ENCODE measurements at regions not wholly inside any gene's neighbourhood (a gene's known extent, or its start where the extent isn't known, plus 50 kb on each side); places are given as distances from the start of the nearest gene placed in this dataset.

DNA sequence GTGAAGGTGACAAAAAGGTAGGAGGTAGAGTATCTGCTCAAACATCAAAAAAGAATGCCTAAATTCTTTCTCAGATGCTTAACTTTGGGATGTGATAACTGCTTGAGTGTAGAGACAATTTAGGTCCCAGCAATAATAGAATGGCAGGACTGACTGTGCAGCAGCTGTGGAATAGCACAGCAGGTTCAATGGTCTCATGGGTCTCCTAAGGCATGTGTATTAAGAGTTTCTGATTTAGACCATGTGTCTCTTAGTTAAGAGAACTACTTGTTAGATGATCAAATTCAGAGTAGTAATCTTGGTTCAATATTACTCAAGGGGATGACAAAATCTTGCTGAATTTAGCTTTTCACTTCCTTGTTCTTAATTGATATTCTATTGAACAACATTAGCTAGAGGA is 72.0 kb downstream of the ALX1 start:
- H3K9me3 ChIP-seq (ENCODE audit: control insufficient read depth, low read length, poor library complexity, severe bottlenecking) = no peaks in the 10 kb centered on the region
- H3K27ac Mint-ChIP-seq = no peak overlapping the region
- ATAC-seq (no peak), DNase-seq (no peak)
- H3K4me3 Mint-ChIP-seq = no peak overlapping the region
- no peaks in the 10 kb centered on the region for H3K27me3 Mint-ChIP-seq
- no peaks in the 10 kb centered on the region for H3K36me3 Mint-ChIP-seq (ENCODE audit: low read depth)
- H3K4me1 Mint-ChIP-seq = no peaks in the 10 kb centered on the region

DNA sequence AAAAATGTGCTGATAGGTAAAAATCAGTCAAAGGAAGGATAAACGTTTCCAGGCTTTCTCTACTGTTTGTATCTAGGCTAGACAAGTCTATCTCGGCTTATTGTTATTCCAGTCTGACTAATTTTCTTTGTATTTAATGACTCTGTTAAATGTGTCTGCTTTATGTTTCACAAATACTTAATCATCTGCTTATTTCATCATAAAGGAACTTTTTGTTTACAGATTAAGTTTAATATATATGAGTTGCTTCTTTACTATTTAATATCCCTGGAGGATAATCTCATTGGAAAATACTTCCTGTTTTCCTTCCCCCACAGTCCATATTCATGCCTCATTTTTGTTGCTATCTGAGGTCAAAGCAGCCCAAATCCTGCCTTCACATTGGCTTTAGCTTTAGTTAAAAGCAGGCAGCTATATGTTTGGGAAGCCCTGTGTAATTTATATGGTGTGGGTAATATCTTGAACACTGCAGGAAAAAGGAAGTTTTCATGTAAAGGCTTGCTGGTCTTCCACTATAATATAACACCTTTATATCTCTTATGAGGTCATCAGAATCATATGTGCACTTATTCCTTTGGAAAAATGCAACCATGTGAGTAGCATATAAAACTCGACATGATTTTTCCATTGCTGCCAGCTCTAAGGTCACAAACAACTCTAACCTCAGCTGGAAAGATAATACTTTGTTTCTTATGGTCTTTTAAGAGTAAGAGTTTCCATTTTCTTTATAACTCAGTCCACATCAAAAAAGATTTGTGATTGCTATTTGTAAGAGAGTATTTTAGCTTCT is 76.8 kb downstream of the ALX1 start:
- no peaks in the 10 kb centered on the region for H3K4me1 Mint-ChIP-seq
- H3K36me3 Mint-ChIP-seq (ENCODE audit: low read depth) = no peaks in the 10 kb centered on the region
- no peak overlapping the region for H3K4me3 Mint-ChIP-seq
- H3K27ac Mint-ChIP-seq = no peak overlapping the region
- DNase-seq (no peak), ATAC-seq (no peak)
- H3K27me3 Mint-ChIP-seq = no peaks in the 10 kb centered on the region
- no peaks in the 10 kb centered on the region for H3K9me3 ChIP-seq (ENCODE audit: control insufficient read depth, low read length, poor library complexity, severe bottlenecking)

DNA sequence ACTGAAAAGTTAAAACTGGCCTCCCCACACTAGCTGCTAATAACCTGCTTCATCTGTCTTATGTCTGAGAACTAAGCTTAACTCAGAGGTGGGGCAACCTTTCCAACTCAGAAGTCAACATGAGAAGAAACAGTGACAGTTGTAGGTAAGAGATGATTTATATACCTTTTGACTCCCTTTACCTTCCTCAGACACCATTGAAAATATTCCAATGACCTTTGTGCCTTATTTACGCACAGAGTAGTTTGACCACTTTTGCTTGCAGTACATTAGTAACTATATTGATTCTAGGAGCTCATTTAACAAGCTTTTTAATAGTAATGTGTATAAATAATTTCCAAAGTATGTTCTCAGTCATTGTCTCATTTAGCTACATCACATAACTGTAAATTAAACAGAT is 77.6 kb downstream of the ALX1 start:
- no peaks in the 10 kb centered on the region for H3K4me1 Mint-ChIP-seq
- no peaks in the 10 kb centered on the region for H3K9me3 ChIP-seq (ENCODE audit: control insufficient read depth, low read length, poor library complexity, severe bottlenecking)
- H3K27ac Mint-ChIP-seq = no peak overlapping the region
- no peak overlapping the region for H3K4me3 Mint-ChIP-seq
- no peaks in the 10 kb centered on the region for H3K27me3 Mint-ChIP-seq
- ATAC-seq (no peak), DNase-seq (no peak)
- no peaks in the 10 kb centered on the region for H3K36me3 Mint-ChIP-seq (ENCODE audit: low read depth)

DNA sequence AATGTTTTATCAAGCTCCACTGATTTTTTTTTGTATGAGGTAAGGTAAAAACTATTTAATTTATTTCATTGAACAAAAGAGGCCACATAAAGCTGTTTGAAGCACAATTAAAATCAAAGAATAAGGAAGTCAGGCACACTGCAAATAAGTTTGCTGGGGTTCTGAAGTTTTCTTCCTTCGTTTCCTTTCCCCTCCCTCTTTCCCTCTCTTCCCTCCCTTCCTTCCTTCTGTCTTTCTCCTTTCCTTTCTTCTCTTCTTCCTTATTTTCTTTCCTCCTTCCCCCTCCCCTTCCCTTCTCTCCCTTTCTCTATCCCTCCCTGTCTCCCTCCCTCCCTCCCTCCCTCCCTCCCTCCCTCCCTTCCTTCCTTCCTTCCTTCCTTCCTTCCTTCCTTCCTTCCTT is 78.7 kb downstream of the ALX1 start:
- no peaks in the 10 kb centered on the region for H3K9me3 ChIP-seq (ENCODE audit: control insufficient read depth, low read length, poor library complexity, severe bottlenecking)
- ATAC-seq = no peak
- Mint-ChIP-seq H3K4me1 (no peaks in the 10 kb centered on the region), H3K27ac (no peak overlapping the region), H3K27me3 (no peaks in the 10 kb centered on the region), H3K4me3 (no peak overlapping the region), H3K36me3 (ENCODE audit: low read depth) (no peaks in the 10 kb centered on the region)
- DNase-seq = no peak

DNA sequence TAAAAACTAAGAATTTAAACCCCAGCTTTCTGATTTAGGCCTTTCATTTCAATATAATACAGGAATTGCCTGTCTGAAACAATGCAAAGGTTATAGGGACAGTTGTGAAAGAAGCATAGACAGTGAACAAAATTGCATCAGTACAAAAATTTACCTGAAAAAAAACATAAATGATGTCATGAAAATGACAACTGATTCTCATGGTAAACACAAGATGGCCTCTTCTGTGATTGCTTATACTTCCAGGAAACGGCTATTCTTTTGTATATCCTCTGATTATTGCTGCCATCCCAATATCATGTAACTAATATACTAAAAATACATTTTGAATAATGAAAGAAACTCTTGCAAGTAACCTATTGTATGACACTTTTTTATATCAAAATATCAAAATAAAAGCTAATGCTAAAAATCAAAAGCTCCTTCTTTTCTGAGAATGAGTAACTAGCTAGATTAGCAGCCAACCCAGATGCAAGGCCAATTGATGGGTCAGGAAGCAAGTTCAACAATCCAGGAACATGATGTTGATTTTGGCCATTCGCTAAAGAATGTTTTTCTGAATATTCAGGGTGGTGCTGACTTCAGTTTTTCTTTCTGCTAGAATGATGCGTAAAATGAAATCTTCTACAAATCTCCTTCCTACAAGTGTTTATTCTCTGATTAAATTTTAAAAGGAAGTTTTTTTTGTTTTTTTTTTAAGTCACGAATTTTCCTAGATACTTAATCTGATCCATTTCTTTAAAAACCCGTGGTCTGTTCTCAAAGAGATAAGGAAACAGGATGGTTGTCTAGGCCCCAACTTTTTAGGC is 83.6 kb downstream of the ALX1 start:
- Mint-ChIP-seq H3K4me1 (no peaks in the 10 kb centered on the region), H3K27ac (no peak overlapping the region), H3K36me3 (ENCODE audit: low read depth) (no peaks in the 10 kb centered on the region), H3K27me3 (no peaks in the 10 kb centered on the region), H3K4me3 (no peak overlapping the region)
- no peaks in the 10 kb centered on the region for H3K9me3 ChIP-seq (ENCODE audit: control insufficient read depth, low read length, poor library complexity, severe bottlenecking)
- ATAC-seq = no peak
- no peak for DNase-seq

DNA sequence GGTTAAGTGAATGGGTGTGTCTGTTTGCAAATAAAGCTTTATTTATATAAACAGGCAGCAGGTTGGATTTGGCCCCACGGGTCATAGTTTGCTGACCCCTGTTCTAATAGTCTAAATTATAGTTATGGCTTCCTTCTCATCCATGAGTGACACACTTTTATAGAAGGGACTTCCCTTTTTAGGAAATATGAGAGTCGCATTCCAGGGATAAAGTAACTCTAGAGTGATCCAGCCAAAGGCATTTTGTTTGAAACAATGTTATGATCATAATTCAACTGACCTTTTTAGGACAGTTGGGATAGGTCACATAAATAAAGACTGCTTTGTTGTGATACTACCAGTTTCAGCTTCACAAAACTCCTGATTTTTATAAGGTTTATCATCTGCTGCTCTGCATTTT is 87.9 kb downstream of the ALX1 start:
- no peak for ATAC-seq
- H3K27me3 Mint-ChIP-seq = no peaks in the 10 kb centered on the region
- no peak for DNase-seq
- H3K4me3 Mint-ChIP-seq = no peak overlapping the region
- no peaks in the 10 kb centered on the region for H3K9me3 ChIP-seq (ENCODE audit: control insufficient read depth, low read length, poor library complexity, severe bottlenecking)
- H3K36me3 Mint-ChIP-seq (ENCODE audit: low read depth) = no peaks in the 10 kb centered on the region
- no peak overlapping the region for H3K27ac Mint-ChIP-seq
- no peaks in the 10 kb centered on the region for H3K4me1 Mint-ChIP-seq

DNA sequence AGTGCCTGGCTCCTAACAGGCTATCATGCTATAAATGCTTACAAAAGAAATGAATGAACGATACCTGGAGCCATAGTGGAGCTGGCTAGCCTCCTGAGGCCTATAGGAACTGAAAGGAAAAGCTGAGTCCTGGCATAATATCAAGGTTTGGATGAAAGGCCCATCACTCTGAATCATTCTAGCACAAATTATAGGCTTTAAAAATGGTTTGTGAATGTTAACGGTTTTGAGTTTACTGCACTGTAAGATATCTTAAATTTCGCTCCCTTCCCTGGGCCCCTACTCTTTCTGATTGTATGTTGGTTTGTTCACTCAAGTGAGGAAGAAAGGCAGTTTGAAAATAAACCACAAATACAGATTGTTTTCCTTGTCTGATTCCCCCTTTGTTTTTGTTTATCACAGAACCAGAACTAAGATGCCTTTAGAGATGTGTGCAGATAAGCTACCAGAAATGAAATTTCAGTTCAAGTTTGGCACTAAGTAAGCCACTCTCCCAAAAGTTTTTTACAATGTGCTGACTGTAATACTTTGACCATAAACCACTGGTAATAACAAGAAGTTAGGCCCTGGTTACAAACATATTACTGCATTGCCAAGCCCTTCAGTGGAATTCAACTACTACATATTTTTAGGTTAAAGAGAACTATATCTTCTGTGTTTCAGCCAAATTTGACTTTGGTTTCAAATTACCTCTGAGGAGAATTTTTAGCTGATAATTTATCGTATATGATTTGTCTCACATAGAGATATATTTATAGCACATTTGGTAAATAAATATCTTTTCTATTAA is 89.5 kb downstream of the ALX1 start:
- no peaks in the 10 kb centered on the region for H3K36me3 Mint-ChIP-seq (ENCODE audit: low read depth)
- H3K4me3 Mint-ChIP-seq = no peak overlapping the region
- H3K27me3 Mint-ChIP-seq = no peaks in the 10 kb centered on the region

DNA sequence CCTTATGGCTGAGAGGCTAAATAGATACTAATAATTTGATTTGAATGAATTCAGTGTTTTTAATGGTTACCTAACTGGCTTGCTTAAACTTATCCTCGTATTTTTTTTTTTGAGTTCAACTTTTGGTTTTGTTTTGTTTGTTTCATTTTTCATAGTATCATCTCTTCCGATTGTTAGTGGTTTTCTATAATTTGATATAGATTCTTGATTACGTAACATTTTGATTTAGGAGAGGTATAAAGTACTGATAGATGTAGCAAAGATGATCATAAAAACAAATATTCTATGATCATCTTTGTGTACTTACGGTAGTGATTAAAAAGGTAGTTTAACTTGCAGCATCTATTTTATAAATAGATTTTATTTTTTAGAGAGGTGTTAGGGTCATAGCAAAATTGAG is 93.0 kb downstream of the ALX1 start:
- H3K4me3 Mint-ChIP-seq = no peak overlapping the region
- H3K27me3 Mint-ChIP-seq = no peaks in the 10 kb centered on the region
- no peak overlapping the region for H3K27ac Mint-ChIP-seq
- no peaks in the 10 kb centered on the region for H3K9me3 ChIP-seq (ENCODE audit: control insufficient read depth, low read length, poor library complexity, severe bottlenecking)
- ATAC-seq = no peak
- H3K4me1 Mint-ChIP-seq = no peaks in the 10 kb centered on the region
- no peaks in the 10 kb centered on the region for H3K36me3 Mint-ChIP-seq (ENCODE audit: low read depth)
- DNase-seq = no peak

More for the DNA sequence above, 89.5 kb downstream of the ALX1 start:
- Mint-ChIP-seq H3K4me1 (no peaks in the 10 kb centered on the region), H3K27ac (no peak overlapping the region)
- no peaks in the 10 kb centered on the region for H3K9me3 ChIP-seq (ENCODE audit: control insufficient read depth, low read length, poor library complexity, severe bottlenecking)
- ATAC-seq (no peak), DNase-seq (no peak)

DNA sequence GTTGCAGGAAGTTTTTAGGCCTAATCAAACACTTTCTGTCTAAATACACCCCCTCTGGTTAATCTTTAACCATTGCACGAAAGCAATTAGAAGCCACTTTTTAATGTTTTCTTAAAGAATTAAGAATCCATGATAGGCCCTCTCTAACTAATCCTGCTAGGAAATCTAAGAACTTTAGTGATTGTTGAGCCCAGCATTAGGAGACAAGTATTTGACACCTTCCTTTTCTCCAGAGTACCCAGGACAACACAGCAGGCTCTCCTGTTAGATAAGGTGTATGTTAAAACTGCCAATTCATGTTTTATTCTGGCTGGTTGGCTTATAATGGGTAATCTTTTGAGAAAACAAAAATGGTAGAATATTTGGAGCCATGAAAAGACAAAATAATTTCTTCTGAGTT is 95.0 kb downstream of the ALX1 start:
- no peaks in the 10 kb centered on the region for H3K36me3 Mint-ChIP-seq (ENCODE audit: low read depth)
- no peaks in the 10 kb centered on the region for H3K9me3 ChIP-seq (ENCODE audit: control insufficient read depth, low read length, poor library complexity, severe bottlenecking)
- H3K27ac Mint-ChIP-seq = no peak overlapping the region
- ATAC-seq (no peak), DNase-seq (no peak)
- no peak overlapping the region for H3K4me3 Mint-ChIP-seq
- no peaks in the 10 kb centered on the region for H3K27me3 Mint-ChIP-seq
- no peaks in the 10 kb centered on the region for H3K4me1 Mint-ChIP-seq

DNA sequence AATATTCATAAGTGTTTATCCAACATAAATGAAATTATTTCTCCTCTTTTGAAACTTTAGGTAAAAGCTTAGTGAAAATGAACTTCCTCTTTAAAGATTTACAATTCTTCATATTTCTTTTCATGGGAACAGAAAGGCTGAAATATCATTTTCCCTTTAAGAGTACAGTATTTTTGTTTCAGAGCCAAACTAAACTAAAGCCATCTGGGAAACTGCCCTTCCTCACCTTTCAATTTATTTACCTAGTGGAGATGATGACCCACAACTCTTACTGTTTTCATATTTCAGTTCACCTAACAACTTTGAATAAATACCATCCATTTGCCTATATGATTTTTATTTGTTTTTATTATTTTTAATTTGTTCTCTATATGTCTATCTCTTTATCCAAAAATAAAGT is 105.4 kb downstream of the ALX1 start:
- ATAC-seq = no peak
- H3K36me3 Mint-ChIP-seq (ENCODE audit: low read depth) = no peaks in the 10 kb centered on the region
- no peaks in the 10 kb centered on the region for H3K9me3 ChIP-seq (ENCODE audit: control insufficient read depth, low read length, poor library complexity, severe bottlenecking)
- no peaks in the 10 kb centered on the region for H3K27me3 Mint-ChIP-seq
- no peak for DNase-seq
- H3K4me3 Mint-ChIP-seq = no peak overlapping the region
- H3K4me1 Mint-ChIP-seq = no peaks in the 10 kb centered on the region
- no peak overlapping the region for H3K27ac Mint-ChIP-seq

DNA sequence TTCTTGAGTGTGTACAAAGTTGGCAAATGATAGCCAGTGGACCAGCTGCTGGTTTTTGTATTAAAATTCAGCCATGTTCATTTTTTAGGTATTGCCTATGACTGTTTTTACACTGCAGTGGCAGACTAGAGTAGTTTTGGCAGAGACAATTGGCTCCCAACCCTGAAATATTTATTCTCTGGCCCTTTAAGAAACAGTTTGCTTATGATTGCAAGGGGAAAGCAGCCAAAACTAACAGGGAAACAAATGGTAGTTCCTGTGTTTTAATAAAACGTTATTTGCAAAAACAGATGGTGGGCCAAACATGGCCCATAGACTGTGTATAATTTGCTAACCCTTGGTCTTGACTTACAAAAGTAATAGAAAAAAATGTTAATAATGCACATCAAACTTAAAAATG is 110.2 kb downstream of the ALX1 start:
- Mint-ChIP-seq H3K27ac (no peak overlapping the region), H3K36me3 (ENCODE audit: low read depth) (no peaks in the 10 kb centered on the region), H3K4me3 (no peak overlapping the region), H3K4me1 (no peaks in the 10 kb centered on the region), H3K27me3 (no peaks in the 10 kb centered on the region)
- DNase-seq (no peak), ATAC-seq (no peak)
- H3K9me3 ChIP-seq (ENCODE audit: control insufficient read depth, low read length, poor library complexity, severe bottlenecking) = no peaks in the 10 kb centered on the region

DNA sequence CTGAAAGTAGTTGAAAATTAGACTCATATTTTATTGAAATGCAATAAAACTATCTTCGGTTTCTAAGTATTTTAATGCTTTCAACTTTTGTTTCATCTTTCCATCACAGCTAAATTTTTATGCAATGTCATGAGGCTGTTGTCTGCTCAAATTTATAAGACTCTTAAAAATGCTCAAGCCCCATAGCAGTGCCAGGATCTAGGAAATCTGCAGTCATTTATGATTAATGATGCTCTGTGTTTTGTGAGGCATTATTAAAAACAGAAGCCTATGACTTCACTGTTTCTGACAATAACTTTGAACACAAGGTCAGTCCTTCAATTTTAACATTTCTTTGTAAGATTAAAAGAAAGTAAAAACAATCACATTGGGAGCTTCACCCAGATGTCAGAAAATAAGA is 112.5 kb downstream of the ALX1 start:
- no peak for ATAC-seq
- H3K4me3 Mint-ChIP-seq = no peak overlapping the region
- H3K4me1 Mint-ChIP-seq = no peaks in the 10 kb centered on the region
- no peak for DNase-seq
- no peaks in the 10 kb centered on the region for H3K27me3 Mint-ChIP-seq
- no peaks in the 10 kb centered on the region for H3K36me3 Mint-ChIP-seq (ENCODE audit: low read depth)
- no peak overlapping the region for H3K27ac Mint-ChIP-seq
- H3K9me3 ChIP-seq (ENCODE audit: control insufficient read depth, low read length, poor library complexity, severe bottlenecking) = no peaks in the 10 kb centered on the region

DNA sequence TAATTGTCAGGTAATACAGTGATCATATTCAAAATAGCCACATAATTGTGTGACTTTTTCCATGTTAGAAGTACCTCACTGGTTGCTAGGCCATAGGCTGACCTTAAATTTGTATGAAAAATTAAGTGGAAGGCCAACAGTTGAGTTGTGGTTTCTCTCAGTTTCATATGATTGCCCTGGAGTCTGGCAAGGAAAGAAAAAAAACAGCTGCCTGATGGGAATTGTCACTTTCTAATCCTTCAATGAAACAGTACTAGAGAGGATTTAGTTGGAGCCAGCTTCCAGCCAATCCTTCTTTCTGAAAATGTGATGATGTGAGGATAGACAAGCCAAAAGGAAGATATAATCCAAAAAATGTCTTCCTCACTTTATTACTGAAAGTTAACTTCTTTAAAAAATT is 113.6 kb downstream of the ALX1 start:
- no peak overlapping the region for H3K27ac Mint-ChIP-seq
- DNase-seq (no peak), ATAC-seq (no peak)
- H3K9me3 ChIP-seq (ENCODE audit: control insufficient read depth, low read length, poor library complexity, severe bottlenecking) = no peaks in the 10 kb centered on the region
- no peak overlapping the region for H3K4me3 Mint-ChIP-seq
- no peaks in the 10 kb centered on the region for H3K27me3 Mint-ChIP-seq
- H3K4me1 Mint-ChIP-seq = no peaks in the 10 kb centered on the region
- H3K36me3 Mint-ChIP-seq (ENCODE audit: low read depth) = no peaks in the 10 kb centered on the region
